WTC11 (cell line): ENCODE measurements at regions not wholly inside any gene's neighbourhood (a gene's known extent, or its start where the extent isn't known, plus 50 kb on each side); places are given as distances from the start of the nearest gene placed in this dataset.

Source experiments
- ATAC-seq: fragments of 200-7000 bp; cut with Tn5 transposase; 2 replicates; pipeline ENCODE4 v1.10.0; 2021; ENCODE audit warnings: mild to moderate bottlenecking, moderate library complexity
- CTCF ChIA-PET: fragments of 300-600 bp; sonication (Branson Sonifier 250); formaldehyde crosslinking; loops from one replicate; lab custom pipeline; 2021; ENCODE audit warnings: antibody characterized with exemption; lab: Charles Lee
- POLR2A ChIA-PET: fragments of 350-600 bp; sonication (Branson Sonifier 250); formaldehyde crosslinking; loops from one replicate; lab custom pipeline; 2021; ENCODE audit warnings: antibody characterized with exemption; lab: Charles Lee
- DNase-seq: peaks from one replicate; pipeline ENCODE4 v3.0.0; 2021; ENCODE audit warnings: low spot score
- H3K27ac Mint-ChIP-seq: 2 replicates; pipeline ENCODE4 v1.8.0; 2021; ENCODE audit warnings: mixed read lengths
- H3K27me3 Mint-ChIP-seq: 2 replicates; pipeline ENCODE4 v1.8.0; 2021; ENCODE audit warnings: low read depth, mild to moderate bottlenecking, moderate library complexity, mixed read lengths
- H3K36me3 Mint-ChIP-seq: 2 replicates; pipeline ENCODE4 v1.8.0; 2021; ENCODE audit warnings: mixed read lengths
- H3K4me1 Mint-ChIP-seq: 2 replicates; pipeline ENCODE4 v1.8.0; 2022; ENCODE audit warnings: mixed read lengths
- H3K4me3 Mint-ChIP-seq: 2 replicates; pipeline ENCODE4 v1.8.0; 2021; ENCODE audit warnings: mild to moderate bottlenecking, moderate library complexity, mixed read lengths
- H3K9me3 Mint-ChIP-seq: 2 replicates; pipeline ENCODE4 v1.8.0; 2021; ENCODE audit warnings: mixed read lengths
- CBFB ChIP-seq: sonication (generic); formaldehyde crosslinking; IDR thresholded peaks from 2 replicates; pipeline ENCODE4 v1.8.1; 2022; ENCODE audit warnings: mild to moderate bottlenecking, low read depth, missing genetic modification reagents
- CREM ChIP-seq: sonication (generic); formaldehyde crosslinking; IDR thresholded peaks from 2 replicates; pipeline ENCODE4 v1.8.1; 2022; ENCODE audit warnings: mild to moderate bottlenecking, missing genetic modification reagents, moderate library complexity
- E2F1 ChIP-seq: sonication (generic); formaldehyde crosslinking; IDR thresholded peaks from 2 replicates; pipeline ENCODE4 v1.8.0; 2022; ENCODE audit warnings: mild to moderate bottlenecking, missing genetic modification reagents
- E2F4 ChIP-seq: sonication (generic); formaldehyde crosslinking; IDR thresholded peaks from 2 replicates; pipeline ENCODE4 v1.8.1; 2022; ENCODE audit warnings: low read depth, mild to moderate bottlenecking, moderate library complexity, missing genetic modification reagents, borderline replicate concordance
- EMX1 ChIP-seq: fragments of 250-450 bp; sonication (Bioruptor Pico); IDR thresholded peaks from 2 replicates; pipeline ENCODE4 v1.8.0; 2021; ENCODE audit warnings: mild to moderate bottlenecking
- FOXJ3 ChIP-seq: sonication (generic); formaldehyde crosslinking; IDR thresholded peaks from 2 replicates; pipeline ENCODE4 v1.9.0; 2021; ENCODE audit warnings: missing genetic modification reagents, mild to moderate bottlenecking, borderline replicate concordance
- FOXP1 ChIP-seq: sonication (generic); formaldehyde crosslinking; IDR thresholded peaks from 2 replicates; pipeline ENCODE4 v1.8.0; 2022; ENCODE audit warnings: missing genetic modification reagents, mild to moderate bottlenecking, moderate library complexity, borderline replicate concordance
- HMGXB4 ChIP-seq: sonication (generic); formaldehyde crosslinking; IDR thresholded peaks from 2 replicates; pipeline ENCODE4 v1.8.1; 2023; ENCODE audit warnings: mild to moderate bottlenecking, moderate library complexity, missing genetic modification reagents
- JUN ChIP-seq: sonication (generic); formaldehyde crosslinking; IDR thresholded peaks from 2 replicates; pipeline ENCODE4 v1.8.0; 2023; ENCODE audit warnings: mild to moderate bottlenecking, missing genetic modification reagents
- MAX ChIP-seq: sonication (generic); formaldehyde crosslinking; IDR thresholded peaks from 2 replicates; pipeline ENCODE4 v1.8.0; 2022; ENCODE audit warnings: mild to moderate bottlenecking, missing genetic modification reagents
- NFYB ChIP-seq: sonication (generic); formaldehyde crosslinking; conservative IDR thresholded peaks from 2 replicates; pipeline ENCODE4 v1.8.0; 2022; ENCODE audit warnings: low read depth, missing genetic modification reagents
- PRRX2 ChIP-seq: fragments of 250-450 bp; sonication (Bioruptor Pico); IDR thresholded peaks from 2 replicates; pipeline ENCODE4 v1.8.0; 2021; ENCODE audit warnings: mild to moderate bottlenecking
- STAT6 ChIP-seq: sonication (generic); formaldehyde crosslinking; conservative IDR thresholded peaks from 2 replicates; pipeline ENCODE4 v1.8.1; 2023; ENCODE audit warnings: mild to moderate bottlenecking, low read depth, missing genetic modification reagents, moderate library complexity
- ZBTB21 ChIP-seq: sonication (generic); formaldehyde crosslinking; IDR thresholded peaks from 2 replicates; pipeline ENCODE4 v1.8.1; 2023; ENCODE audit warnings: mild to moderate bottlenecking, missing genetic modification reagents, borderline replicate concordance
- TF ChIP-seq, protein P1 (sequence below): fragments of 250-450 bp; sonication (Bioruptor Pico); IDR thresholded peaks from 2 replicates; pipeline ENCODE4 v1.9.0; 2021; ENCODE audit warnings: mild to moderate bottlenecking, borderline replicate concordance
- TF ChIP-seq, protein P2 (sequence below): fragments of 250-450 bp; sonication (Bioruptor Pico); IDR thresholded peaks from 2 replicates; pipeline ENCODE4 v1.9.0; 2021; ENCODE audit warnings: moderate library complexity, mild to moderate bottlenecking, inconsistent platforms, borderline replicate concordance

DNA sequence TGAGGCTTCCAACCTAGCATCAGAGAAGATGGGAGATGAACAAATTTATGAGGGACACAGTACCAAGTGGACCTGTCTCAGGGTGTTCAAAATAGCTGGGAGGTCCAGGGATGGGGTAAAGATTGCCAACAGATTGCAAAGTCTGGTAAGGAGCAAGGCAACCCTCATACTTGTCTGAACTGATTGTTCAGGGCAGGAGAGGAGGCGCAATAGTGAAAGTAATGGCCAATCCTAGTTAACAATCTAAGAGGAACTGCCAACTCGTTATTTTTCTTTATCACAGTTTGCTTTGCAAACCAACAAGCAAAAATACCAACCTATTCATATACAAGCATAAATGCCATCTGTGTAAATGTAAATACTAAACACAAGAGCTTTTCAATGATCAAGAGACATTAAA lies 78.4 kb upstream of the S1PR1 start (continued):
- no peak for TF ChIP-seq E2F1 (CRISPR knock-in tag)
- TF ChIP-seq CREM (CRISPR knock-in tag): no peak
- no peak for TF ChIP-seq STAT6
- TF ChIP-seq, protein P1, sequence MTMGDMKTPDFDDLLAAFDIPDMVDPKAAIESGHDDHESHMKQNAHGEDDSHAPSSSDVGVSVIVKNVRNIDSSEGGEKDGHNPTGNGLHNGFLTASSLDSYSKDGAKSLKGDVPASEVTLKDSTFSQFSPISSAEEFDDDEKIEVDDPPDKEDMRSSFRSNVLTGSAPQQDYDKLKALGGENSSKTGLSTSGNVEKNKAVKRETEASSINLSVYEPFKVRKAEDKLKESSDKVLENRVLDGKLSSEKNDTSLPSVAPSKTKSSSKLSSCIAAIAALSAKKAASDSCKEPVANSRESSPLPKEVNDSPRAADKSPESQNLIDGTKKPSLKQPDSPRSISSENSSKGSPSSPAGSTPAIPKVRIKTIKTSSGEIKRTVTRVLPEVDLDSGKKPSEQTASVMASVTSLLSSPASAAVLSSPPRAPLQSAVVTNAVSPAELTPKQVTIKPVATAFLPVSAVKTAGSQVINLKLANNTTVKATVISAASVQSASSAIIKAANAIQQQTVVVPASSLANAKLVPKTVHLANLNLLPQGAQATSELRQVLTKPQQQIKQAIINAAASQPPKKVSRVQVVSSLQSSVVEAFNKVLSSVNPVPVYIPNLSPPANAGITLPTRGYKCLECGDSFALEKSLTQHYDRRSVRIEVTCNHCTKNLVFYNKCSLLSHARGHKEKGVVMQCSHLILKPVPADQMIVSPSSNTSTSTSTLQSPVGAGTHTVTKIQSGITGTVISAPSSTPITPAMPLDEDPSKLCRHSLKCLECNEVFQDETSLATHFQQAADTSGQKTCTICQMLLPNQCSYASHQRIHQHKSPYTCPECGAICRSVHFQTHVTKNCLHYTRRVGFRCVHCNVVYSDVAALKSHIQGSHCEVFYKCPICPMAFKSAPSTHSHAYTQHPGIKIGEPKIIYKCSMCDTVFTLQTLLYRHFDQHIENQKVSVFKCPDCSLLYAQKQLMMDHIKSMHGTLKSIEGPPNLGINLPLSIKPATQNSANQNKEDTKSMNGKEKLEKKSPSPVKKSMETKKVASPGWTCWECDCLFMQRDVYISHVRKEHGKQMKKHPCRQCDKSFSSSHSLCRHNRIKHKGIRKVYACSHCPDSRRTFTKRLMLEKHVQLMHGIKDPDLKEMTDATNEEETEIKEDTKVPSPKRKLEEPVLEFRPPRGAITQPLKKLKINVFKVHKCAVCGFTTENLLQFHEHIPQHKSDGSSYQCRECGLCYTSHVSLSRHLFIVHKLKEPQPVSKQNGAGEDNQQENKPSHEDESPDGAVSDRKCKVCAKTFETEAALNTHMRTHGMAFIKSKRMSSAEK (CRISPR knock-in tag): no peak

DNA sequence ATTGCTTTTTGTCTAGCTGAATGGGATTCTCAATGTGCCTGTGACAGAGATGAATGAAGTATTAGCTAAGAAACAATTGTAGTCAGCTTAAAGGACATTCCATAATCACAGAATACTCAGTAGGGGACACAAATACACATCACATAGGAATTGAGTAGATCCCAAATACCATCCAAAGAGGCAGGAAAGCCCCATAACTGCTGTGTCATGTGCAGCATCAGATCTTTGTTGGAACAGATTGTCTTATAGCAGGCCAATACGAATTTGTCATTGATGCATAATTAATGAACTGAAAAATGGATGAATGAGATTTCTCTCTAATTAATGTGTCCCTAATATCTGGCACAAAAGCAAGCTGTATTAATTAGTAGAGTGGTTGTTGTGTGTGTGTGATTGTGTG lies 82.3 kb upstream of the S1PR1 start:
- no peak for ATAC-seq
- H3K9me3 Mint-ChIP-seq: no peaks in the 10 kb centered on the region
- H3K36me3 Mint-ChIP-seq: no peaks in the 10 kb centered on the region
- no peak overlapping the region for H3K27ac Mint-ChIP-seq
- no peak overlapping the region for H3K4me3 Mint-ChIP-seq
- TF ChIP-seq FOXP1 (no peak), NFYB (no peak), ZBTB21 (CRISPR knock-in tag) (no peak), EMX1 (CRISPR knock-in tag) (no peak)
- H3K27me3 Mint-ChIP-seq: no peaks in the 10 kb centered on the region; the same call in 1 of the 2 replicates
- peaks cover 9% of the 10 kb centered on the region for H3K4me1 Mint-ChIP-seq
- POLR2A ChIA-PET: no interaction called here
- DNase-seq: no peak
- CTCF ChIA-PET: no interaction called here

GRCh38 chr1:101153692-101154091 lies 83.1 kb upstream of the S1PR1 start:
- POLR2A ChIA-PET: no interaction called here

More at GRCh38 chr1:101153692-101154091, 83.1 kb upstream of the S1PR1 start:
- TF ChIP-seq MAX (CRISPR knock-in tag): no peak
- no peak for TF ChIP-seq PRRX2 (CRISPR knock-in tag)
- no peak for TF ChIP-seq CBFB
- no peak for TF ChIP-seq EMX1 (CRISPR knock-in tag)
- TF ChIP-seq E2F4: no peak
- TF ChIP-seq, protein P2, sequence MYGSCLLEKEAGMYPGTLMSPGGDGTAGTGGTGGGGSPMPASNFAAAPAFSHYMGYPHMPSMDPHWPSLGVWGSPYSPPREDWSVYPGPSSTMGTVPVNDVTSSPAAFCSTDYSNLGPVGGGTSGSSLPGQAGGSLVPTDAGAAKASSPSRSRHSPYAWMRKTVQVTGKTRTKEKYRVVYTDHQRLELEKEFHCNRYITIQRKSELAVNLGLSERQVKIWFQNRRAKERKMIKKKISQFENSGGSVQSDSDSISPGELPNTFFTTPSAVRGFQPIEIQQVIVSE (CRISPR knock-in tag): no peak
- TF ChIP-seq JUN (CRISPR knock-in tag): no peak
- no peak for TF ChIP-seq HMGXB4 (CRISPR knock-in tag)
- TF ChIP-seq FOXJ3 (CRISPR knock-in tag): no peak
- no peaks in the 10 kb centered on the region for H3K9me3 Mint-ChIP-seq
- ATAC-seq (no peak), DNase-seq (no peak)
- H3K4me3 Mint-ChIP-seq: no peak overlapping the region
- H3K4me1 Mint-ChIP-seq: peaks cover 17% of the 10 kb centered on the region
- CTCF ChIA-PET: no interaction called here
- H3K27me3 Mint-ChIP-seq: no peaks in the 10 kb centered on the region; the same call in 1 of the 2 replicates
- no peak overlapping the region for H3K27ac Mint-ChIP-seq
- no peaks in the 10 kb centered on the region for H3K36me3 Mint-ChIP-seq
